Karpas-422 (cell line): ENCODE measurements at regions not wholly inside any gene's neighbourhood (a gene's known extent, or its start where the extent isn't known, plus 50 kb on each side); places are given as distances from the start of the nearest gene placed in this dataset. TPM values are rescaled to one million over a fixed set of nuclear protein-coding genes. Genes with fewer than 3 reads are reported as not detected.

Experiments
- DNase-seq: peaks from one replicate; pipeline ENCODE4 v3.0.0-alpha.2; 2015
- H2AFZ ChIP-seq: fragments of 200-600 bp; sonication (generic); 2 replicates; pipeline ENCODE4 v1.6.1; 2014; ENCODE audit warnings: antibody characterized with exemption, low read length, mixed read lengths
- H3K27ac ChIP-seq: fragments of 200-600 bp; sonication (generic); 2 replicates; pipeline ENCODE4 v1.5.1; 2014; ENCODE audit warnings: mild to moderate bottlenecking, low read length, moderate library complexity
- H3K27me3 ChIP-seq: fragments of 200-600 bp; sonication (generic); 2 replicates; pipeline ENCODE4 v1.6.1; 2014; ENCODE audit warnings: low read length, mixed read lengths
- H3K36me3 ChIP-seq: fragments of 200-600 bp; sonication (generic); 2 replicates; pipeline ENCODE4 v1.6.1; 2014; ENCODE audit warnings: low read length, mixed read lengths; ENCODE audit not compliant: insufficient read depth
- H3K4me1 ChIP-seq: fragments of 200-600 bp; sonication (generic); 2 replicates; pipeline ENCODE4 v1.6.1; 2014; ENCODE audit warnings: mild to moderate bottlenecking, low read length, mixed read lengths
- H3K4me2 ChIP-seq: fragments of 200-600 bp; sonication (generic); 2 replicates; pipeline ENCODE4 v1.6.1; 2014; ENCODE audit warnings: low read length, low read depth, mild to moderate bottlenecking; ENCODE audit not compliant: poor library complexity, severe bottlenecking
- H3K4me3 ChIP-seq: fragments of 200-600 bp; sonication (generic); 2 replicates; pipeline ENCODE4 v1.5.1; 2014; ENCODE audit warnings: mild to moderate bottlenecking, antibody characterized with exemption, low read length, mixed read lengths
- H3K79me2 ChIP-seq: fragments of 200-600 bp; sonication (generic); 2 replicates; pipeline ENCODE4 v1.6.1; 2014; ENCODE audit warnings: mild to moderate bottlenecking, low read length, mixed read lengths
- H3K9ac ChIP-seq: fragments of 200-600 bp; sonication (generic); 2 replicates; pipeline ENCODE4 v1.6.0; 2014; ENCODE audit warnings: low read length
- H3K9me2 ChIP-seq: fragments of 200-600 bp; sonication (generic), shearing (Covaris generic); replicated peaks from 2 replicates; pipeline ENCODE4 v1.6.0; 2014; ENCODE audit warnings: mild to moderate bottlenecking, low read length, moderate library complexity; ENCODE audit not compliant: insufficient read depth
- H3K9me3 ChIP-seq: fragments of 300-700, 200-600 bp; sonication (generic); 2 replicates; pipeline ENCODE4 v1.6.1; 2014; ENCODE audit warnings: low read length, mixed read lengths
- H4K20me1 ChIP-seq: fragments of 200-600 bp; sonication (generic); 2 replicates; pipeline ENCODE4 v1.6.1; 2014; ENCODE audit warnings: mild to moderate bottlenecking, antibody characterized with exemption, low read length, low read depth; ENCODE audit not compliant: insufficient read depth
- small RNA-seq: library from RNA; depleted of rRNA; stranded (forward); fragments of <200 nt; gene quantifications from one replicate; pipeline ENCODE3, GENCODE V24; 2014

DNA sequence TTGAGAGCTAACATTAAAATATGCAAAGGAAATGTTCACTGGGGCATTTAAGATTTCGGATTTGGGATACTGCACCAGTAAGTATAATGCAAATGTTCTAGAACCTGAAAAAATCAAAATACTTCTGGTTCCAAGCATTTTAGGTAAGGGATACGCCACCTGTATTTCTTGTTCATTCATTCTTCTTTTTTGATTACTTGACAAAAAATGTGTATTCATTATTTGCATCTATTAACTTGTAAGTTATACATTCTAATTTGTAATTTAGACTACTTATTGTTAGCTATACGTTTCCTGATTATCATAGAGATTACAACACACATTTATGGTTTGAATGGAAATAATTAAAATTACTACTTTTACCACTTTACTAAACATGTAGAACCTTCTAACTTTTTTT lies 486.9 kb downstream of the SOX5 start:
- H3K9ac ChIP-seq: no peak overlapping the region

DNA sequence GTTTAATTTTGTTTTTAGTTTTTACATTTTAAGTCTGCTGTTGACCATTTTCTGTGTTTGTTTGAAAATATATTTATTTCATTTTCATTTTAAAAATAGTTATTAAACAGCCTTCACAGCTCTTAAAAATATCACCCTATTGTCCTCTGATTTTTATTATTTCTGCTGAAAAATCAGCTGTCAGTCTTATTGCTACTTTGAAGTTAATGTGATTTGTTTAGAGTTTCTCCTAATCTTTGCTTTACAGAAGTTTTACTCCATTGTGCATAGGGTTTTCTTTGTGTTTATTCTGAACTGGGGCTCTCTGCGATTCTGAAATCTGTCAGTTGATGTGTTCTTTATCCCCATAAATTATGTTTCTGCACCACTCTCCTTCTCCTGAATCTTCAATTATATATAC lies 486.3 kb downstream of the SOX5 start:
- DNase-seq: no peak
- H3K27me3 ChIP-seq: no peaks in the 10 kb centered on the region
- H3K4me3 ChIP-seq: no peak overlapping the region
- H4K20me1 ChIP-seq: no peaks in the 10 kb centered on the region
- H3K9me2 ChIP-seq: no peaks in the 10 kb centered on the region
- no peaks in the 10 kb centered on the region for H3K79me2 ChIP-seq
- no peaks in the 10 kb centered on the region for H3K4me1 ChIP-seq
- peaks cover 9% of the 10 kb centered on the region for H3K9me3 ChIP-seq
- H3K27ac ChIP-seq: no peak overlapping the region
- H3K4me2 ChIP-seq: no peak overlapping the region
- no peak overlapping the region for H2AFZ ChIP-seq
- H3K9ac ChIP-seq: no peak overlapping the region
- H3K36me3 ChIP-seq: no peaks in the 10 kb centered on the region

More for the DNA sequence above, 486.9 kb downstream of the SOX5 start:
- Histone ChIP-seq H3K4me1 (no peaks in the 10 kb centered on the region), H3K27me3 (no peaks in the 10 kb centered on the region), H3K9me3 (peaks cover 9% of the 10 kb centered on the region), H3K4me2 (no peak overlapping the region), H3K36me3 (no peaks in the 10 kb centered on the region), H4K20me1 (no peaks in the 10 kb centered on the region), H3K9me2 (no peaks in the 10 kb centered on the region), H3K4me3 (no peak overlapping the region), H3K27ac (no peak overlapping the region), H2AFZ (no peak overlapping the region), H3K79me2 (no peaks in the 10 kb centered on the region)
- no peak for DNase-seq

- Histone ChIP-seq H3K9ac (no peak overlapping the region), H3K4me3 (no peak overlapping the region), H3K79me2 (no peaks in the 10 kb centered on the region), H3K4me2 (no peak overlapping the region), H3K9me3 (peaks cover 9% of the 10 kb centered on the region), H3K27me3 (no peaks in the 10 kb centered on the region), H4K20me1 (no peaks in the 10 kb centered on the region), H3K27ac (no peak overlapping the region), H3K36me3 (no peaks in the 10 kb centered on the region), H3K9me2 (no peaks in the 10 kb centered on the region), H2AFZ (no peak overlapping the region), H3K4me1 (no peaks in the 10 kb centered on the region)
- DNase-seq: no peak
Observed at GRCh38 chr12:23464241-23464812, 485.1 kb downstream of the SOX5 start.

DNA sequence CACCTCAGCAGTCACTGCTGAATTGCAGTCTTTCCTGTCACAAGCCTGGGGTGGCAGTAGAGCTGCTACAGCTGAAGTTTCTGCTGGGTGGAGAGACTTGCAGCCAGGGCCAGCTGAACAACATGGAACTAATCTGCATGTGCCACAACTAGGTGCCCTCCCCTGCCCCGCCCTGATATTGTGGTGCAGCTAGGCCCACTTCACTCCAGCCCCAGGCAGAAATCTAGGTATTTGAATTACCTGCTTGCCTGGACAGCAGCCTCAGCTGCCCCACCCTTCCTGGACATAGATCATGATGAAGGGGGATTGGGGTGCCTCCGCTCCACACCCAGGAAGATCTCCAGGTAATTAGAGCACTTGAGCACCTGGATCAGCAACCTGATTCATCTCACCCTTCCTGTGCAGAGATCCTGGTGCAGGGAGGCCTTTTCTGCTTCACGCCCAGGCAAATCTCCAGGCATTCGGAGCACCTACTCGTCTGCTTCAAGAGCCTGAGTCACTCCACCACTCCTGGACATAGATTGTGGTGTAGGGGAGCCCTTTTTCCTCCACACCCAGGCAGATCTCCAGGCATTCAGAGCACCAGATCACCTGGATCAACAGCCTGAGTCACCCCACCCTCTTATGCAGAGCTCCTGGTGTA lies 477.0 kb downstream of the SOX5 start:
- H3K27ac ChIP-seq: no peak overlapping the region
- no peak overlapping the region for H3K4me2 ChIP-seq
- H4K20me1 ChIP-seq: no peaks in the 10 kb centered on the region
- no peaks in the 10 kb centered on the region for H3K4me1 ChIP-seq
- H3K79me2 ChIP-seq: no peaks in the 10 kb centered on the region
- no peak overlapping the region for H2AFZ ChIP-seq
- peaks cover 13% of the 10 kb centered on the region for H3K9me3 ChIP-seq
- no peak overlapping the region for H3K9ac ChIP-seq
- no peaks in the 10 kb centered on the region for H3K27me3 ChIP-seq
- no peak for DNase-seq
- H3K9me2 ChIP-seq: no peaks in the 10 kb centered on the region
- H3K36me3 ChIP-seq: no peaks in the 10 kb centered on the region
- H3K4me3 ChIP-seq: no peak overlapping the region

GRCh38 chr12:23473071-23473470 lies 476.4 kb downstream of the SOX5 start:
- DNase-seq: no peak
- Histone ChIP-seq H3K4me2 (no peak overlapping the region), H3K27ac (no peak overlapping the region), H3K4me1 (no peaks in the 10 kb centered on the region), H3K9me3 (peaks cover 13% of the 10 kb centered on the region), H3K9ac (no peak overlapping the region), H3K27me3 (no peaks in the 10 kb centered on the region), H4K20me1 (no peaks in the 10 kb centered on the region), H2AFZ (no peak overlapping the region), H3K36me3 (no peaks in the 10 kb centered on the region), H3K79me2 (no peaks in the 10 kb centered on the region), H3K9me2 (no peaks in the 10 kb centered on the region), H3K4me3 (no peak overlapping the region)

DNA sequence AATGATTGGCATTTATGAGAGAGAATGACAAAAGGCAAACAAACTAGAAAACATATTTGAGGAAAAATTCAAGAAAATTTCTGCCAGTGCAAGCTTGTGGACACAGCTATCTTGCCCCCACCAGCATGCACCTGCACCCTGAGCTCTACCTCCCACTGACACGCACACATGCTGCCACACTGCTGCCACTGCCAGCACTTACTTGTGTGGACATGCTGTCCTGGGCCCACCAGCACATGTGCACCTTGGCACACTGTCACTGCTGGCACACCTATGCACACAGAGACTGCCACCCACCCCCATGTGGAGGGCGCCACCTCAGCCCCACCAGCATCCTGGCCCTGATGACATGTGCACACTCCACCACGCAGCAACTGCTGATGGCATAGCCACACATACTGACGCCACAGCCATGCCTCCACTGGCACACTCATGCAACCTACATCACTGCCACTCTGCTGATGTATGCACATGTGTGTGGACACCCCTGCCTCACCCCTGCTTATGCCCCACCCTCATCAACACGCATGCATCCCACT lies 475.0 kb downstream of the SOX5 start:
- DNase-seq: no peak
- Histone ChIP-seq H3K4me1 (no peaks in the 10 kb centered on the region), H3K27me3 (no peaks in the 10 kb centered on the region), H3K4me3 (no peak overlapping the region), H3K9ac (no peak overlapping the region), H3K9me3 (peaks cover 16% of the 10 kb centered on the region), H3K79me2 (no peaks in the 10 kb centered on the region), H4K20me1 (no peaks in the 10 kb centered on the region), H2AFZ (no peak overlapping the region), H3K36me3 (no peaks in the 10 kb centered on the region), H3K9me2 (no peaks in the 10 kb centered on the region), H3K27ac (no peak overlapping the region), H3K4me2 (no peak overlapping the region)

Small RNA genes lying in the stretch of these regions (small RNA-seq; reads per million reads assigned to genes)
- not detected for gene AC087258.2
